ENCODE measurements at regions not wholly inside any gene's neighbourhood (a gene's known extent, or its start where the extent isn't known, plus 50 kb on each side); places are given as distances from the start of the nearest gene placed in this dataset.

DNA sequence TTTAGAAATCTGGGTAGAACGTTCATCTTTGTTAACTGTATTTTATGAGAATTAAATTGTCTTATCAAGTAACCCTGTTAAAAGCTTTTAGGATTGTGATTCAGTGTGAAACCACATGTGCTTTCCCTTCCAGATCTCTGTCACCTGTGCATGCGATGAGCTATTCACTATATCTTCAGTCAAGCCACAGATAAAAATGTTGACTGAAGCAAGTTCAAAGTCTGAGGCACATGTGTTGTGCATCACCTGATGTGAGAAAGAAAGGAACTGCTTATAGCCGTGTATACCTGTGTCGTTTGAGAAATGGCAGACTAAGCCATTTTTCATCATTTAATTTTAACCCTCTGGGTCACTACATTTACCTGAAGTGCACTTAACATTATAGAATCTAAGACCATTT lies 1088.9 kb upstream of the TENM4 start:
- H3K4me1 ChIP-seq (ENCODE audit: insufficient read depth, low read length), result no peaks in the 10 kb centered on the region
- H3K56ac ChIP-seq (ENCODE audit: insufficient read length, low read depth, low read length), result no peak overlapping the region
- Mint-ChIP-seq H3K4me1 (no peaks in the 10 kb centered on the region), H3K27me3 (ENCODE audit: low read depth) (peaks cover 1% of the 10 kb centered on the region; the same call in 1 of the 2 replicates), H3K4me3 (no peak overlapping the region), H3K27ac (no peak overlapping the region), H3K36me3 (ENCODE audit: insufficient read depth in 1 of 3, low read depth in 3 of 3) (peaks cover 7 to 23% (median 15%) of the 10 kb centered on the region in 3 experiments), H3K9me3 (peaks cover 16 to 18% of the 10 kb centered on the region in 2 experiments)
- no peak overlapping the region for H2BK20ac ChIP-seq (ENCODE audit: low read depth, low read length, poor library complexity, severe bottlenecking)
- TF ChIP-seq, protein P1, sequence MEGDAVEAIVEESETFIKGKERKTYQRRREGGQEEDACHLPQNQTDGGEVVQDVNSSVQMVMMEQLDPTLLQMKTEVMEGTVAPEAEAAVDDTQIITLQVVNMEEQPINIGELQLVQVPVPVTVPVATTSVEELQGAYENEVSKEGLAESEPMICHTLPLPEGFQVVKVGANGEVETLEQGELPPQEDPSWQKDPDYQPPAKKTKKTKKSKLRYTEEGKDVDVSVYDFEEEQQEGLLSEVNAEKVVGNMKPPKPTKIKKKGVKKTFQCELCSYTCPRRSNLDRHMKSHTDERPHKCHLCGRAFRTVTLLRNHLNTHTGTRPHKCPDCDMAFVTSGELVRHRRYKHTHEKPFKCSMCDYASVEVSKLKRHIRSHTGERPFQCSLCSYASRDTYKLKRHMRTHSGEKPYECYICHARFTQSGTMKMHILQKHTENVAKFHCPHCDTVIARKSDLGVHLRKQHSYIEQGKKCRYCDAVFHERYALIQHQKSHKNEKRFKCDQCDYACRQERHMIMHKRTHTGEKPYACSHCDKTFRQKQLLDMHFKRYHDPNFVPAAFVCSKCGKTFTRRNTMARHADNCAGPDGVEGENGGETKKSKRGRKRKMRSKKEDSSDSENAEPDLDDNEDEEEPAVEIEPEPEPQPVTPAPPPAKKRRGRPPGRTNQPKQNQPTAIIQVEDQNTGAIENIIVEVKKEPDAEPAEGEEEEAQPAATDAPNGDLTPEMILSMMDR (conservative IDR thresholded peaks at IDR 0.05), result no peak
- no peak overlapping the region for H3K23ac ChIP-seq (ENCODE audit: insufficient read length, low read depth, low read length)
- no CpG with 5 or more reads among the region's 4 CpGs for WGBS (ENCODE audit: extremely low coverage, insufficient read length, low lambda C conversion rate)
- H2BK120ac ChIP-seq (ENCODE audit: low read depth, low read length, poor library complexity, severe bottlenecking), result no peak overlapping the region
- H2BK5ac ChIP-seq (ENCODE audit: insufficient read length, low read length), result no peak overlapping the region
- H3K4me2 ChIP-seq (ENCODE audit: insufficient read depth, insufficient read length, low read length), result no peak overlapping the region
- no peak overlapping the region for H4K91ac ChIP-seq (ENCODE audit: insufficient read length, low read depth, low read length)
- H4K5ac ChIP-seq (ENCODE audit: insufficient read length, low read depth, low read length), result no peak overlapping the region
- no peak overlapping the region for H2BK15ac ChIP-seq (ENCODE audit: low read depth, low read length)
- no peak overlapping the region for H3K14ac ChIP-seq (ENCODE audit: insufficient read depth, low read length)
- H3K18ac ChIP-seq (ENCODE audit: insufficient read length, low read depth, low read length), result no peak overlapping the region
- H3K27me3 ChIP-seq (ENCODE audit: insufficient read depth, low read length), result no peaks in the 10 kb centered on the region
- DNase-seq, result no peak
- H3T11ph ChIP-seq (ENCODE audit: low read length), result no peak overlapping the region
- no peak overlapping the region for H4K8ac ChIP-seq (replicated peaks; ENCODE audit: insufficient read length, low read depth, low read length)
- no peaks in the 10 kb centered on the region for H3K79me1 ChIP-seq (ENCODE audit: insufficient read depth, low read depth, low read length, poor library complexity, severe bottlenecking)
- no peak overlapping the region for H2AFZ ChIP-seq (ENCODE audit: low read length)
- H2BK12ac ChIP-seq (ENCODE audit: insufficient read length, low read depth, low read length), result no peak overlapping the region
- no peak overlapping the region for H3K9ac ChIP-seq (ENCODE audit: extremely low read depth, insufficient read length, low read length)
- no peak overlapping the region for H3K27ac ChIP-seq (ENCODE audit: insufficient read length, low read depth, low read length)
- peaks cover 7% of the 10 kb centered on the region for H3K9me3 ChIP-seq (ENCODE audit: control insufficient read depth, low read depth, low read length)
- no peak overlapping the region for H2AK5ac ChIP-seq (ENCODE audit: insufficient read length, low read length)
- no peaks in the 10 kb centered on the region for H4K20me1 ChIP-seq (ENCODE audit: control insufficient read depth, insufficient read depth, insufficient read length)
- H3K4ac ChIP-seq (ENCODE audit: low read depth, low read length), result no peak overlapping the region
- no peaks in the 10 kb centered on the region for H3K79me2 ChIP-seq (ENCODE audit: insufficient read depth, low read length)
- H3K23me2 ChIP-seq (ENCODE audit: insufficient read length, low read depth, low read length, poor library complexity, severe bottlenecking), result no peaks in the 10 kb centered on the region

All from H9 (cell line).